NAMALWA (cell line): ENCODE measurements at regions not wholly inside any gene's neighbourhood (a gene's known extent, or its start where the extent isn't known, plus 50 kb on each side); places are given as distances from the start of the nearest gene placed in this dataset.

Source experiments
- DNase-seq: peaks from one replicate; pipeline ENCODE4 v3.0.0-alpha.2; 2015; ENCODE audit warnings: low spot score

GRCh38 chr5:61966296-61966955, 339.6 kb upstream of the KIF2A start:
- no peak for DNase-seq

DNA sequence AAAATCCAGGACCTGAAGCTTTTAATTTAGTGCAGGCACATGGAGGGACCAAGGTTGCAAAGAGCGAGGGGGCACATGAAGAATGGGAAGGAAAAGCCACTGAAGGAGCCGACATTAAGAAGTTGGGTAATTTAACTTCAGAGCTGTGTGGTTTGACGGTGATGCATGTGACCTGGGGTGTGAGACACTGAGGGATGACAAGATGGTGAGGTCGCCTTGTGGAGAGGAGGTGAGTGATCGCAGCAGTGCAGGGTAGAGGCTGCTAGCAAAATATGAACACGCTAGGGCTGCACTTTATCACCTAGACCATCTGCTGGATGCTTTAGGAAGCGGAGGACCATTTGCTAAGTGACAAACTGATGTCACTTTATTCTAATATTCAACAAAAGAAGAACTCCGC, 339.0 kb upstream of the KIF2A start:
- DNase-seq = no peak

DNA sequence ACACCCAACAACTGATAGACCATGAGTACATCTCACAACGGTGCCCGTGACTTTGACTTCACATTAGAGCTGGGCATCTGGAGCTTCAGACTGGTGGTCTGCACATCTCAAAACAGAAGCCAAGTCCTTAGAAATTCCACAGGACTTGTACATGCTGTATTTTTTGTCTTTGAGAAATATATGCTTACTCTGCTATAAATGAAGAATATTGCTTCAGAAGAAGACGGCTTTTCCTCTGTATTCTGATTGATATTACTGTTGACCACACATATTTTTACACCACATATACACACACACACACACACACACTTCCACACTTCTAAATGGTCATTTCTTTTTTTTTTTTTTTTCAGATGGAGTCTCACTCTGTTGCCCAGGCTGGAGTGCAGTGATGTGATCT, 338.3 kb upstream of the KIF2A start:
- DNase-seq = no peak

DNA sequence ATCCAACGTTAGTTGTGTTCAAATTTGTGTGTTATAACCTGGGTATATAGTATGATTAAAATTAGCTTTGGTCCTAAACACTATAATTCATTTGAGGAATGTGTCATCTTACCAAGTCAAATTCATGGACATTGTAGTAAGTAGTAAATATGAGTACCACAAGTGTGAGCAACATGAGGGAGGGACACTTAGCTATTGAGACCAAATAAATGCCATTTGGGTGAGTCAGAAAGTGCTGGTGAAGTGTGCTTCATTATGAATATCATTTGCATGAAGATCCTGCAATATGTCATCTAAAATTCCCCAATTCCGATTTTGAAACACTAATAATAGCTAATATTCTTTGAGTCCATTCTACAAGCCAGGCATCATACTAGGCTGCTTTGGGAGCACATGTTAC, 336.7 kb upstream of the KIF2A start:
- no peak for DNase-seq

- DNase-seq = no peak
Measured at GRCh38 chr5:61969755-61970154, 336.3 kb upstream of the KIF2A start.

GRCh38 chr5:61970218-61970617, 335.8 kb upstream of the KIF2A start:
- no peak for DNase-seq

DNA sequence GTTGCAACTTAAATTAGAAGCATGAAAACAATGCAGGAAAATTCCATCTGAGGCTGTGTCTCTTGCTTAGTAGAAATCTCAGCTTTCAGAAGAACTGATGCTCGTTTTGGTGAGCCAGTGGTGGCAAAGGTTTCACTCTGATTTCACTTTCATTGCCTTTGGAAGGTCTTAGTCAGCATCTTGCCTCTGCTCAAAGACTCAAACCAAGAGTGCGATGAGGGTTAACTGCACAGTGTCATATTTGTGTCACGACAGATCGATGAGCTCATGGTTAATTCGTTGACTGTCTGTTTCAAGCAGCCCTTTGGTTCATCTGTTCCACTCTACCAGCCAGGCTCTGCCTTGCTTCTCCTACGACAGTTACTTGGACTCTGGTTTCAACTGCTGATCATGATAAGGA, 331.3 kb upstream of the KIF2A start:
- DNase-seq = no peak

GRCh38 chr5:61981886-61982285, 324.1 kb upstream of the KIF2A start:
- DNase-seq = peak; percentile 1

GRCh38 chr5:61991430-61991829, 314.6 kb upstream of the KIF2A start:
- DNase-seq = no peak

GRCh38 chr5:61991866-61992265, 314.1 kb upstream of the KIF2A start:
- no peak for DNase-seq

GRCh38 chr5:61993295-61993927, 312.6 kb upstream of the KIF2A start:
- no peak for DNase-seq

DNA sequence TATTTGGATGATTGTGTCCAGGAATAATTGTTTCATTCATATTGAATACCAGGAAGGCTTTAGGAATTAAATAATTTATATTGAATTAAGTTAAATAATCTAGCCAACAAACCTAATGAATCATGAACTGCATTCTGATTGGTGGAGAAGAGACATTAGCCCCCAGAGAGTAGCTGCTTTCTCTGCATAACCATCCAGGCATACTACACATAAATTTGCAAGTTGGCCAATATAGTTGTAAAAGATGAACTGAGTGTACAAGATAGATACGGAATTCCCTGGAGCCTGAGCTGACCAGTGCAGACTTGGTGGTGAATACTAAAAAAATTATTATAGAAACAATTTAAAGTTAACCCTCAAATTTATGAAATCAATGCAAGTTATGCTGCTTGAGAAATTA, 311.8 kb upstream of the KIF2A start:
- no peak for DNase-seq

- no peak for DNase-seq
Measured at GRCh38 chr5:61995486-61995885, 310.5 kb upstream of the KIF2A start.

DNA sequence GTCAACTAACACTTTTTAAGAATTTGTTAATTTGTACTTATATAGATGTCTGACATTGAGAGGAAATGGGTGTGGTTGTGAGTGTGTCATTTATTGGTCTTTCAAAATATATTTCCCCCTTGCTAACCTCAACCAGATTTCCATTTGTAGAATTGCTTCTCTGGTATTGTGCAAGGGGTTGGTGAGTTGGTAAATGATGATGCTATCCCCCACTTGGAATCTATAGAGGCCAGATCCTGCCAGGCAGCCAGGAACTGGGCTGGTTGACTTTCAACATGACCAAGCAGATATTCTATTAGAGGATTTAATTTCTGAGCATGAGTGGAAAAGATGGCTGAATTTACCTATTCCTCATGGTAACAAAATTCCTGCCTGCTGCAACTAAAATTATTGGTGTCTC, 306.6 kb upstream of the KIF2A start:
- no peak for DNase-seq

DNA sequence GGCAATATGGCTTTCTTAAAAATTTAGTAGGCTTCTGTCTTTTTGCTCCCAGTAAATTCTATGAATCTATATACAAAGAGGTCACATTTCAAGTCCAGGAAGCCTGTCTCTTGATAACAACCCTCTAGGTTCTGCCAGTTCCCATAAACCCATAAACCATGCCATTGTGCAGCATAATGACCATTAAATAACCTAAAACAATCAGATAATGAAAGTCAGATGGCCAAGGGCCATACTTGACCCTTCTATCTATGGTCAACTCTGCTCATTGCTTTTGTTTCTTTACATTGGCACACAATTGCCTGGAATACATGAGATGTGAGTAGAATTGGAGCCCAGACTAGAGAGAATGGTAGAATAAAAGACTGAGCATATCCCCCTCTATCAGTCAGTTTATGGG, 305.4 kb upstream of the KIF2A start:
- DNase-seq = no peak

GRCh38 chr5:62001640-62002039, 304.4 kb upstream of the KIF2A start:
- DNase-seq = no peak

- DNase-seq = no peak
Measured at GRCh38 chr5:62002436-62002835, 303.6 kb upstream of the KIF2A start.

- no peak for DNase-seq
Measured at GRCh38 chr5:62005551-62005950, 300.5 kb upstream of the KIF2A start.

DNA sequence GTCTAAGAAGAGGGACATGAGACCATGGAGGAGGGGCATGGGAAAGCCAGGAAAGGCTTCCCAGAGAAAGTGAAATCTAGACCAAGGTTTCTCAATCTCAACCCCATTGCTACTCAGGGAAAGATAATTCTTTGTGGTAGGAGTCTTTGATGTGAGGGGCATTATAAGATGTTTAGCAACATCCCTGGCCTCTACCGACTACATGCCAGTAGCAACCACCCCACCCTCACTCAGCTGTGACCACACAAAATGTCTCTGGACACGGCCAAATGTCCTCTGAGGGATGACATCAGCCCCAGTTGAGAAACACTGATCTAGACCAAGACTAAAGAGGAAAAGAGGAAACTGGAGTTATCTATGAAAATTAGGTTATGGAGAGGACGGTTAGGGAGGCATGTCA, 298.5 kb upstream of the KIF2A start:
- no peak for DNase-seq

DNA sequence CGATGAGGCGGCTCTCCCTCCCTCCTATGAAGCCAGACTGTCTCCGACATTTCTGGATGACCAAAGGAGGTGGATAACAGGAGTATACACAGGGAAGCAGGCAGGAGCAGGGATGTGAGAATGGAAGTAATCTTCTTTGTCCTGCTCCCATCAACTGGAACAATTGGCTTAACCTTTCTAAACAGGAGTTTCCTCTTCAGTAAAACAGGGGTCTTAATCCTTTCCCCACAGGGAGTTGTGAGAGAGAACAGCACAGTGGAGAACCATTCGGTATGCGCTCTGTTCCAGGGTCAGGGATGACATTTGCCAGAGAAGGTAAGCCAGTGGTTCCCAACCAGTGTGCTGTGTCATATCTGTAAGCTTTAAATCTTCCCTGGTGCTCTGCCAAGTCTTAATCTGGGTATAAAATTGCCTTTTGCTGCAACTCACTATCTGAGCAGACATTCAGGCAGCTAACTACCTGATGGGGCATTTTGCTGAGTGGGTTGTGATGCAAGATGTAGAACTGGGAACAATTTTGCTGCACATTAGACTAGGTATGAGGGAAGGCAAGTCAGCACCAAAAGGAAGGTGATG, 294.8 kb upstream of the KIF2A start:
- no peak for DNase-seq

- DNase-seq = no peak
Measured at GRCh38 chr5:62017092-62017491, 288.9 kb upstream of the KIF2A start.

DNA sequence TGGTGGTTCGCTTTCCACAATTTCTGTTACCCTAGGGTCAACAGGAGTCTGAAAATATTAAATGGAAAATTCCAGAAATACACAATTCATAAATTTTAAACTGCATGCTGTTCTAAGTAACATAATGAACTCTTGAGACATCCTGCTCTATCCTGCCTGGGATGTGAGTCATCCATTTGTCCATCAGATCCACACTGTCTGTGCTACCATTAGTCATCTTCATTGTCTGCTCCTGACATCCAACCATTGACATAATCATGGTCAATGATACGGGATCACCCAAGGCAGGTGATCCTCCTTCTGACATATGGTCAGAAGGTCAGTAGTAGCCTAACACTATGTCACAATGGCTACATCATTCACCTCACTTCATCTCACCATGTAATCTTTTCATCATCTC, 276.7 kb upstream of the KIF2A start:
- DNase-seq = no peak

- DNase-seq = no peak
Measured at GRCh38 chr5:62030326-62030725, 275.7 kb upstream of the KIF2A start.

DNA sequence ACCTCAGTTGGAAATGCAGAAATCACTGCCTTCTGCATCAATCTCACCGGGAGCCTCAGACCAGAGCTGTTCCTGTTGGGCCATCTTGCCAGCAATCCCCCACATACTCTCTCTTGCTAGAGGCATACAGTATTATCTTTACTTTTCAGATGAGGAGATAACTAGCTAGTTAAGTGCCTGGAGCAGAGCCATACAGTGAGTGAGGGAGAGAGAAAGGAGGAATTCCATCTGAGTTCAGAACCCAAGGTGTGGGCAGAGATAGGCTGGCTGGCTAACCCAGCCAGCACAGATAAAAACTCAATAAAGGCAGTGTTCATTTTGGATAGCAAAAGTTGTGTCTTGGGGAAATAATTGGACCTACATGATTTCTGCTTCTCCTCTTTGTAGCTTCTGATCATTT, 268.0 kb upstream of the KIF2A start:
- DNase-seq = no peak
